ENCODE measurements at regions not wholly inside any gene's neighbourhood (a gene's known extent, or its start where the extent isn't known, plus 50 kb on each side); places are given as distances from the start of the nearest gene placed in this dataset.

GRCh38 chr4:167854881-167855280 is 237.5 kb upstream of the ANXA10 start:
- no peak for TF ChIP-seq YY1 (IDR thresholded peaks at IDR 0.05; ENCODE audit: insufficient read depth, insufficient read length)
- no peak for TF ChIP-seq ZNF274 (IDR thresholded peaks at IDR 0.05; ENCODE audit: low read depth, low read length)
